K562 (cell line): ENCODE measurements at regions not wholly inside any gene's neighbourhood (a gene's known extent, or its start where the extent isn't known, plus 50 kb on each side); places are given as distances from the start of the nearest gene placed in this dataset.

Source experiments
- ATAC-seq: fragments of 200-7000 bp; cut with Tn5 transposase; 3 replicates; pipeline ENCODE4 v1.9.1; 2020; ENCODE audit warnings: moderate library complexity
- BruUV-seq: library from RNA; stranded (reverse); fragments of 400-500 nt; replicated peaks from 2 replicates; lab custom pipeline; 2021; lab: Mats Ljungman, UMichigan
- CTCF ChIA-PET: fragments of 300-600 bp; formaldehyde crosslinking; extraction: SDS; loops from one replicate; lab custom pipeline; 2021; ENCODE audit warnings: low intra/inter-chr PET ratio; lab: Yijun Ruan, JAX
- POLR2A ChIA-PET: fragments of 300-600, 350-650 bp; sonication (Branson Sonifier 250); formaldehyde crosslinking; extraction: SDS; loops from one replicate; lab custom pipeline; 2021; ENCODE audit warnings: antibody characterized with exemption, inconsistent platforms; lab: Yijun Ruan, JAX
- DNase-seq, 4 experiments: peaks; one replicate each; pipeline versions ENCODE4 v3.0.0 to v3.0.0-alpha.2; 2011 to 2018; ENCODE audit warnings: low spot score in 3 of 4, mixed read lengths in 3 of 4; ENCODE audit errors: extremely low read depth in 1 of 4
- FAIRE-seq: peaks from 2 replicates; lab custom pipeline; 2011; peaks lifted over from hg19 to GRCh38; lab: Jason Lieb, UNC
- H2AFZ ChIP-seq: 2 replicates; pipeline ENCODE4 v1.6.0; 2011; ENCODE audit warnings: low read depth, low read length, control low read depth, inconsistent platforms
- H3K27ac ChIP-seq: fragments of 200-600 bp; 3 replicates; pipeline ENCODE4 v1.8.0; 2011; ENCODE audit warnings: low read depth, mild to moderate bottlenecking, control low read depth, inconsistent platforms, low read length, moderate library complexity, mixed read lengths; ENCODE audit errors: extremely low read depth
- H3K27me3 ChIP-seq, 2 experiments: fragments of 300-600 bp in 1 of 2; 2 replicates in 1 of 2; 3 replicates in 1 of 2; pipeline versions ENCODE4 v1.6.0 to v1.8.0; 2011; ENCODE audit warnings: inconsistent platforms in 2 of 2, low read length in 2 of 2, mild to moderate bottlenecking in 1 of 2, mixed read lengths in 1 of 2, moderate library complexity in 1 of 2; ENCODE audit not compliant: control insufficient read depth in 2 of 2, insufficient read depth in 2 of 2
- H3K36me3 ChIP-seq: fragments of 300-600 bp; 3 replicates; pipeline ENCODE4 v1.8.0; 2011; ENCODE audit warnings: mild to moderate bottlenecking, low read length, inconsistent platforms; ENCODE audit not compliant: control insufficient read depth, insufficient read depth
- H3K4me1 ChIP-seq, 2 experiments: fragments of 200-600 bp in 1 of 2; replicated peaks in 1 of 2; 2 replicates in 1 of 2; 3 replicates in 1 of 2; pipeline versions ENCODE4 v1.5.1 to v1.8.0; 2011; ENCODE audit warnings: inconsistent platforms in 2 of 2, low read length in 2 of 2, mild to moderate bottlenecking in 1 of 2, mixed read lengths in 1 of 2, moderate library complexity in 1 of 2; ENCODE audit not compliant: control insufficient read depth in 2 of 2, insufficient read depth in 2 of 2
- H3K4me2 ChIP-seq: 2 replicates; pipeline ENCODE4 v1.6.1; 2011; ENCODE audit warnings: low read length, control low read depth, inconsistent platforms, mixed read lengths; ENCODE audit not compliant: insufficient read depth
- H3K4me3 ChIP-seq: fragments of 200-600 bp; sonication (generic), shearing (Covaris generic); 2 replicates; pipeline ENCODE4 v1.5.1; 2016; ENCODE audit warnings: control low read depth, inconsistent platforms
- H3K79me2 ChIP-seq: fragments of 200-600 bp; 3 replicates; pipeline ENCODE4 v1.8.0; 2011; ENCODE audit warnings: low read length, inconsistent platforms; ENCODE audit not compliant: control insufficient read depth, insufficient read depth
- H3K9ac ChIP-seq, 2 experiments: 2 replicates each; pipeline versions ENCODE4 v1.6.0 to v1.6.1; 2011; ENCODE audit warnings: low read depth in 2 of 2, low read length in 2 of 2, control low read depth in 1 of 2, inconsistent platforms in 1 of 2, mild to moderate bottlenecking in 1 of 2, mixed read lengths in 1 of 2; ENCODE audit not compliant: insufficient read depth in 1 of 2
- H3K9me1 ChIP-seq: one replicate; pipeline ENCODE4 v1.6.0; 2011; ENCODE audit warnings: inconsistent platforms, mild to moderate bottlenecking, low read length, moderate library complexity; ENCODE audit not compliant: control insufficient read depth, insufficient read depth
- H3K9me3 ChIP-seq: replicated peaks from 2 replicates; pipeline ENCODE4 v1.5.1; 2011; ENCODE audit warnings: low read depth, low read length, inconsistent platforms; ENCODE audit not compliant: control insufficient read depth, insufficient read depth
- H4K20me1 ChIP-seq: replicated peaks from 2 replicates; pipeline ENCODE4 v1.6.1; 2011; ENCODE audit warnings: low read length, inconsistent platforms, mixed read lengths; ENCODE audit not compliant: control insufficient read depth, insufficient read depth
- BACH1 ChIP-seq: fragments of 200-800 bp; sonication (Bioruptor generic); IDR thresholded peaks from 2 replicates; pipeline ENCODE4 v1.6.1; 2016; ENCODE audit warnings: missing genetic modification characterization, missing compliant biosample characterization
- GTF3C2 ChIP-seq: IDR thresholded peaks from 3 replicates; pipeline ENCODE4 v1.6.1; 2011; ENCODE audit warnings: borderline replicate concordance, mild to moderate bottlenecking, moderate library complexity; ENCODE audit not compliant: insufficient read length; ENCODE audit errors: extremely low read depth
- ID3 ChIP-seq, 2 experiments: fragments of 250-450 bp in 1 of 2; fragments of 450-650 bp in 1 of 2; sonication (Bioruptor Pico) in 1 of 2; IDR thresholded peaks; 2 replicates each; pipeline versions ENCODE4 v1.6.1 to v1.8.0; 2016 to 2021; ENCODE audit warnings: mild to moderate bottlenecking in 2 of 2, moderate library complexity in 2 of 2, missing compliant biosample characterization in 1 of 2, missing genetic modification characterization in 1 of 2
- MCM2 ChIP-seq: fragments of 450-650 bp; IDR thresholded peaks from 2 replicates; pipeline ENCODE4 v1.6.1; 2017; ENCODE audit warnings: low read depth, mild to moderate bottlenecking
- POLR2H ChIP-seq: IDR thresholded peaks from 2 replicates; pipeline ENCODE4 v1.6.1; 2016; ENCODE audit warnings: missing genetic modification characterization, low read depth, mild to moderate bottlenecking, control low read depth, missing compliant biosample characterization, moderate library complexity
- RAD51 ChIP-seq: fragments of 450-650 bp; IDR thresholded peaks from 2 replicates; pipeline ENCODE4 v1.7.1; 2016; ENCODE audit warnings: low read depth, mild to moderate bottlenecking, borderline replicate concordance
- SP2 ChIP-seq: IDR thresholded peaks from 2 replicates; pipeline ENCODE4 v1.6.1; 2011; ENCODE audit warnings: mild to moderate bottlenecking, low read depth, low read length, moderate library complexity; ENCODE audit not compliant: poor library complexity, severe bottlenecking; ENCODE audit errors: extremely low read depth
- WGBS: fragments of 100-300 bp; shearing (Covaris generic); methylation state at CpG from one replicate; pipeline ENCODE4 v1.1.6; 2016; ENCODE audit warnings: low coverage, mixed read lengths; ENCODE audit not compliant: insufficient coverage; ENCODE audit errors: missing lambda C conversion rate; 5-methylcytosine and 5-hydroxymethylcytosine counted together
- in situ Hi-C: fragments of 300-500 bp; cut with MboI; formaldehyde crosslinking; loops from 4 replicates; pipeline ENCODE4 v1.15.0; 2018; ENCODE audit warnings: inconsistent platforms, mixed read lengths
- intact Hi-C: fragments of 100-400 bp; cut with micrococcal nuclease; formaldehyde crosslinking; loops from 2 replicates; pipeline ENCODE4 v1.14.2; 2022

- TF ChIP-seq MCM2 = no peak
Observed at GRCh38 chr12:126535971-126536370, 1470.7 kb downstream of the AACS start (continued).

- FAIRE-seq (no peak), DNase-seq (no peak), ATAC-seq (no peak)
- Histone ChIP-seq H3K36me3 (no peaks in the 10 kb centered on the region), H3K79me2 (no peaks in the 10 kb centered on the region), H3K4me3 (no peak overlapping the region), H3K9me1 (no peaks in the 10 kb centered on the region), H3K4me2 (no peak overlapping the region), H3K27ac (no peak overlapping the region), H4K20me1 (no peaks in the 10 kb centered on the region), H3K4me1 (no peaks in the 10 kb centered on the region), H3K9me3 (no peaks in the 10 kb centered on the region; the same call in 1 of the 2 replicates), H3K27me3 (no peaks in the 10 kb centered on the region), H3K9ac (no peak overlapping the region), H2AFZ (no peak overlapping the region)
- intact Hi-C loops (no loop called here), in situ Hi-C loops (no loop called here)
- CTCF ChIA-PET = no interaction called here
- WGBS = 0% methylated on average over 3 of the region's 3 CpGs
- BruUV-seq = no TSS peak
- POLR2A ChIA-PET = no interaction called here
- TF ChIP-seq GTF3C2 (no peak), BACH1 (no peak), SP2 (no peak), RAD51 (no peak), POLR2H (tag) (no peak), ID3 (CRISPR knock-in tag; IDR thresholded peaks at IDR 0.05) (no peak), ID3 (tag; IDR thresholded peaks at IDR 0.05) (no peak)
Observed at GRCh38 chr12:126537961-126538530, 1472.8 kb downstream of the AACS start.
